HG02623 (cell line): ENCODE measurements at regions not wholly inside any gene's neighbourhood (a gene's known extent, or its start where the extent isn't known, plus 50 kb on each side); places are given as distances from the start of the nearest gene placed in this dataset.

ENCODE experiments used
- ATAC-seq: cut with Tn5 transposase; IDR thresholded peaks from one replicate; pipeline ENCODE4 v1.9.1; 2021; ENCODE audit warnings: moderate library complexity; ENCODE audit not compliant: unreplicated experiment

- ATAC-seq = no peak
Observed at GRCh38 chr7:84684836-84685480, 490.4 kb upstream of the SEMA3A start.

GRCh38 chr7:84682543-84682942 lies 488.0 kb upstream of the SEMA3A start:
- ATAC-seq = no peak

- ATAC-seq = no peak
Observed at GRCh38 chr7:84678841-84679240, 484.3 kb upstream of the SEMA3A start.

GRCh38 chr7:84677117-84677732 lies 482.6 kb upstream of the SEMA3A start:
- no peak for ATAC-seq

GRCh38 chr7:84675633-84676034 lies 481.0 kb upstream of the SEMA3A start:
- no peak for ATAC-seq

- ATAC-seq = no peak
Observed at GRCh38 chr7:84674236-84674913, 479.8 kb upstream of the SEMA3A start.

- ATAC-seq = no peak
Observed at GRCh38 chr7:84669177-84669732, 474.7 kb upstream of the SEMA3A start.

- no peak for ATAC-seq
Observed at GRCh38 chr7:84668116-84668515, 473.5 kb upstream of the SEMA3A start.

- no peak for ATAC-seq
Observed at GRCh38 chr7:84666651-84667050, 472.1 kb upstream of the SEMA3A start.

- ATAC-seq = no peak
Observed at GRCh38 chr7:84665339-84665738, 470.8 kb upstream of the SEMA3A start.

GRCh38 chr7:84664626-84665025 lies 470.0 kb upstream of the SEMA3A start:
- no peak for ATAC-seq

GRCh38 chr7:84663224-84663623 lies 468.6 kb upstream of the SEMA3A start:
- ATAC-seq = no peak

GRCh38 chr7:84658286-84658685 lies 463.7 kb upstream of the SEMA3A start:
- no peak for ATAC-seq

GRCh38 chr7:84654273-84654672 lies 459.7 kb upstream of the SEMA3A start:
- ATAC-seq = no peak

GRCh38 chr7:84651876-84652275 lies 457.3 kb upstream of the SEMA3A start:
- no peak for ATAC-seq

GRCh38 chr7:84647797-84648757 lies 453.5 kb upstream of the SEMA3A start:
- ATAC-seq = no peak

- ATAC-seq = no peak
Observed at GRCh38 chr7:84642611-84643010, 448.0 kb upstream of the SEMA3A start.

GRCh38 chr7:84640637-84641036 lies 446.0 kb upstream of the SEMA3A start:
- no peak for ATAC-seq

- ATAC-seq = no peak
Observed at GRCh38 chr7:84638339-84638697, 443.7 kb upstream of the SEMA3A start.

- ATAC-seq = no peak
Observed at GRCh38 chr7:84637568-84638338, 443.2 kb upstream of the SEMA3A start.
